GM12874 (cell line): ENCODE measurements at regions not wholly inside any gene's neighbourhood (a gene's known extent, or its start where the extent isn't known, plus 50 kb on each side); places are given as distances from the start of the nearest gene placed in this dataset.
A peak's percentile ranks its signal among the peaks of the same experiment; 100 is the strongest.

Experiments used
- CTCF ChIP-seq: IDR thresholded peaks from 2 replicates; pipeline ENCODE4 v1.5.1; 2011; ENCODE audit warnings: low read depth, mild to moderate bottlenecking, control low read depth, low read length, moderate library complexity; ENCODE audit not compliant: insufficient read depth

GRCh38 chr7:97468493-97468892 is 263.4 kb upstream of the TAC1 start:
- TF ChIP-seq CTCF: no peak

GRCh38 chr7:97470726-97471125 is 261.2 kb upstream of the TAC1 start:
- no peak for TF ChIP-seq CTCF

- TF ChIP-seq CTCF: no peak
Measured at GRCh38 chr7:97471491-97471890, 260.4 kb upstream of the TAC1 start.

GRCh38 chr7:97479740-97480290 is 252.1 kb upstream of the TAC1 start:
- TF ChIP-seq CTCF: no peak

- TF ChIP-seq CTCF: no peak
Measured at GRCh38 chr7:97480772-97481390, 251.0 kb upstream of the TAC1 start.

- no peak for TF ChIP-seq CTCF
Measured at GRCh38 chr7:97495487-97495886, 236.4 kb upstream of the TAC1 start.

GRCh38 chr7:97499204-97499603 is 232.7 kb upstream of the TAC1 start:
- TF ChIP-seq CTCF: peak; percentile 54
